HepG2 (cell line): ENCODE measurements at regions not wholly inside any gene's neighbourhood (a gene's known extent, or its start where the extent isn't known, plus 50 kb on each side); places are given as distances from the start of the nearest gene placed in this dataset.

Experiments used
- ATAC-seq: fragments of 200-7000 bp; cut with Tn5 transposase; 3 replicates; pipeline ENCODE4 v1.9.1; 2020; ENCODE audit warnings: mild to moderate bottlenecking, moderate library complexity
- BruUV-seq: library from RNA; stranded (reverse); fragments of 400-500 nt; replicated peaks from 2 replicates; lab custom pipeline; 2021; lab: Mats Ljungman, UMichigan
- CTCF ChIA-PET: fragments of 300-600 bp; formaldehyde crosslinking; extraction: SDS; loops from one replicate; lab custom pipeline; 2021; ENCODE audit warnings: low total read pairs, inconsistent platforms, low intra/inter-chr PET ratio; lab: Yijun Ruan, JAX
- POLR2A ChIA-PET: fragments of 350-600 bp; sonication (Branson Sonifier 250); formaldehyde crosslinking; loops from one replicate; lab custom pipeline; 2020; ENCODE audit warnings: antibody characterized with exemption, inconsistent platforms; lab: Yijun Ruan, JAX
- DNase-seq: peaks from one replicate; pipeline ENCODE4 v3.0.0-alpha.2; 2015; ENCODE audit warnings: low spot score
- FAIRE-seq: peaks from 3 replicates; lab custom pipeline; 2011; peaks lifted over from hg19 to GRCh38; lab: Jason Lieb, UNC
- H2AFZ ChIP-seq: one replicate; pipeline ENCODE4 v1.6.1; 2011; ENCODE audit warnings: low read length, inconsistent platforms
- H3K27ac ChIP-seq: fragments of 300-600 bp; 3 replicates; pipeline ENCODE4 v1.8.0; 2011; ENCODE audit warnings: mixed run types, mild to moderate bottlenecking, mixed read lengths, low read length, inconsistent platforms; ENCODE audit not compliant: insufficient read depth; ENCODE audit errors: extremely low read length
- H3K27me3 ChIP-seq, 2 experiments: fragments of 200-600 bp in 1 of 2; 2 replicates in 1 of 2; 3 replicates in 1 of 2; pipeline versions ENCODE4 v1.6.0 to v1.8.0; 2011; ENCODE audit warnings: low read length in 2 of 2, mild to moderate bottlenecking in 2 of 2, moderate library complexity in 2 of 2, inconsistent platforms in 1 of 2; ENCODE audit not compliant: insufficient read depth in 2 of 2, control insufficient read depth in 1 of 2
- H3K36me3 ChIP-seq, 2 experiments: fragments of 200-600 bp in 1 of 2; replicated peaks in 1 of 2; 2 replicates in 1 of 2; 3 replicates in 1 of 2; pipeline versions ENCODE4 v1.5.1 to v1.8.0; 2011; ENCODE audit warnings: low read length in 2 of 2, inconsistent platforms in 1 of 2; ENCODE audit not compliant: insufficient read depth in 2 of 2, control insufficient read depth in 1 of 2
- H3K4me1 ChIP-seq: 2 replicates; pipeline ENCODE4 v1.5.1; 2012; ENCODE audit warnings: low read length, inconsistent platforms; ENCODE audit not compliant: insufficient read depth
- H3K4me2 ChIP-seq: 2 replicates; pipeline ENCODE4 v1.6.0; 2011; ENCODE audit warnings: low read depth, low read length, inconsistent platforms
- H3K4me3 ChIP-seq, 3 experiments: fragments of 200-600 bp in 1 of 3; sonication (generic), shearing (Covaris generic) in 1 of 3; replicated peaks in 1 of 3; 2 replicates each; pipeline ENCODE4 v1.5.1; 2011 to 2016; ENCODE audit warnings: low read length in 3 of 3, inconsistent platforms in 2 of 3, low read depth in 2 of 3, mild to moderate bottlenecking in 2 of 3, control low read depth in 1 of 3, mixed read lengths in 1 of 3; ENCODE audit not compliant: insufficient read depth in 1 of 3
- H3K79me2 ChIP-seq: one replicate; pipeline ENCODE4 v1.6.1; 2011; ENCODE audit warnings: low read length, inconsistent platforms; ENCODE audit not compliant: insufficient read depth
- H3K9ac ChIP-seq: 2 replicates; pipeline ENCODE4 v1.6.0; 2011; ENCODE audit warnings: mild to moderate bottlenecking, low read depth, low read length, inconsistent platforms; ENCODE audit not compliant: insufficient read depth
- H3K9me3 ChIP-seq: 2 replicates; pipeline ENCODE4 v1.5.1; 2012; ENCODE audit warnings: mild to moderate bottlenecking, low read length
- H4K20me1 ChIP-seq: 2 replicates; pipeline ENCODE4 v1.6.0; 2011; ENCODE audit warnings: inconsistent platforms, mild to moderate bottlenecking, low read length, moderate library complexity; ENCODE audit not compliant: insufficient read depth
- ARID5B ChIP-seq: IDR thresholded peaks from 2 replicates; pipeline ENCODE4 v1.4.0; 2020; ENCODE audit warnings: mild to moderate bottlenecking, missing genetic modification reagents
- ARNT2 ChIP-seq: sonication (generic); formaldehyde crosslinking; IDR thresholded peaks from 2 replicates; pipeline ENCODE4 v1.8.0; 2022; ENCODE audit warnings: mild to moderate bottlenecking, low read depth, missing genetic modification reagents, moderate library complexity
- MEIS1 ChIP-seq: sonication (generic); formaldehyde crosslinking; IDR thresholded peaks from 2 replicates; pipeline ENCODE4 v1.9.0; 2021; ENCODE audit warnings: mild to moderate bottlenecking, missing genetic modification reagents, moderate library complexity, borderline replicate concordance
- MXD4 ChIP-seq: IDR thresholded peaks from 2 replicates; pipeline ENCODE4 v1.6.1; 2016; ENCODE audit warnings: mild to moderate bottlenecking, missing biosample characterization, missing genetic modification reagents
- PHF20 ChIP-seq: sonication (generic); formaldehyde crosslinking; IDR thresholded peaks from 2 replicates; pipeline ENCODE4 v1.5.0; 2020; ENCODE audit warnings: mild to moderate bottlenecking, missing genetic modification reagents
- RERE ChIP-seq: IDR thresholded peaks from 2 replicates; pipeline ENCODE4 v1.6.1; 2016; ENCODE audit warnings: low read depth, missing genetic modification reagents, missing compliant biosample characterization
- ZNF234 ChIP-seq: sonication (generic); formaldehyde crosslinking; conservative IDR thresholded peaks from 2 replicates; pipeline ENCODE4 v1.5.1; 2020; ENCODE audit warnings: mild to moderate bottlenecking, missing genetic modification reagents
- ZNF275 ChIP-seq: sonication (generic); formaldehyde crosslinking; IDR thresholded peaks from 2 replicates; pipeline ENCODE4 v1.8.0; 2022; ENCODE audit warnings: missing genetic modification reagents, mild to moderate bottlenecking, inconsistent platforms, borderline replicate concordance
- ZNF484 ChIP-seq: sonication (generic); formaldehyde crosslinking; IDR thresholded peaks from 2 replicates; pipeline ENCODE4 v1.5.1; 2020; ENCODE audit warnings: mild to moderate bottlenecking, low read depth, missing genetic modification reagents, borderline replicate concordance
- ZNF691 ChIP-seq: sonication (generic); formaldehyde crosslinking; IDR thresholded peaks from 2 replicates; pipeline ENCODE4 v1.4.0; 2020; ENCODE audit warnings: missing genetic modification reagents, low read depth, mild to moderate bottlenecking, borderline replicate concordance
- WGBS: methylation state at CpG from one replicate; pipeline ENCODE4 v1.1.6; 2017; ENCODE audit warnings: low lambda C conversion rate; 5-methylcytosine and 5-hydroxymethylcytosine counted together
- in situ Hi-C: cut with HindIII; loops from 2 replicates; pipeline ENCODE4 v1.10.0; 2017; ENCODE audit warnings: low pct_unique_long_range_greater_than_20kb; ENCODE audit not compliant: extremely low pct_ligation_motif_present
- intact Hi-C: fragments of 100-400 bp; cut with micrococcal nuclease; formaldehyde crosslinking; loops from one replicate; pipeline ENCODE4 v1.10.0; 2022; ENCODE audit not compliant: unreplicated experiment
- TF ChIP-seq, protein P1 (sequence below): sonication (generic); formaldehyde crosslinking; IDR thresholded peaks from 2 replicates; pipeline ENCODE4 v1.4.0; 2020; ENCODE audit warnings: missing genetic modification reagents

DNA sequence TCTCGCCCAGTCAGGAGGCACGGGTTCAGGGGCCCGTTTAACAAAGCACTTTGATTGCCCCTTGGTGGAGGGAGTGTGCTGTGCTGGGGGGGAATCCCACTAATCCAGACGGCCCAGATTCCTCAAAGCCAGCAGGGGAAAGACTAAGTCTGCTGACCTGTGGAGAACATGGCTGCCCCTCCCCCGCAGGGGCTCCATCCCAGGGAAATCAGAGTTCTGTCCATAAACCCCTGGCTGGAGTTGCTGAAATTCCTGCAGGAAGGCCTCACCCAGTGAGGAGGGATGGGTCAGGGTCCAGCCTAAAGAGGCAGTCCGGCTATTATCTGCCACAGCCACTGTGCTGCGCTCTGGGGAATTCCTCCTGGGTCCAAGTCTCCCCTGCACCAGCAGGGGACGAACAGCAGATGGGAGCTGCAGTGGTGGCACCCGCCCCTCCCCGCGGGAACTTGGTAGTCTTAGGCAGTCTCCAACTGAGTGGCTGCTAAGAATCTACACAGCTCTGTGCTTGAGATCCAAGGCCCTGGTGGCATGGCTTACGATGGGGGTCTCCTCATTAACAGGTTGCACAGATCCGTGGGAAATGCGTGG, 174.0 kb upstream of the DAB2 start:
- in situ Hi-C loops = loop anchor here (25.0 kb wide), 1 partner anchor 1089 kb away; the partner anchor contains the start of gene PTGER4
- POLR2A ChIA-PET = no interaction called here
- TF ChIP-seq RERE (CRISPR knock-in tag) (no peak), ZNF691 (CRISPR knock-in tag) (no peak), ZNF275 (CRISPR knock-in tag) (no peak), ZNF234 (no peak), MEIS1 (CRISPR knock-in tag) (no peak), MXD4 (CRISPR knock-in tag) (no peak), ARNT2 (CRISPR knock-in tag) (no peak), PHF20 (CRISPR knock-in tag) (no peak), ARID5B (CRISPR knock-in tag) (no peak), ZNF484 (CRISPR knock-in tag) (no peak)
- TF ChIP-seq, protein P1, sequence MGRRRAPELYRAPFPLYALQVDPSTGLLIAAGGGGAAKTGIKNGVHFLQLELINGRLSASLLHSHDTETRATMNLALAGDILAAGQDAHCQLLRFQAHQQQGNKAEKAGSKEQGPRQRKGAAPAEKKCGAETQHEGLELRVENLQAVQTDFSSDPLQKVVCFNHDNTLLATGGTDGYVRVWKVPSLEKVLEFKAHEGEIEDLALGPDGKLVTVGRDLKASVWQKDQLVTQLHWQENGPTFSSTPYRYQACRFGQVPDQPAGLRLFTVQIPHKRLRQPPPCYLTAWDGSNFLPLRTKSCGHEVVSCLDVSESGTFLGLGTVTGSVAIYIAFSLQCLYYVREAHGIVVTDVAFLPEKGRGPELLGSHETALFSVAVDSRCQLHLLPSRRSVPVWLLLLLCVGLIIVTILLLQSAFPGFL (CRISPR knock-in tag) = no peak

More for the DNA sequence above, 174.0 kb upstream of the DAB2 start:
- no TSS peak for BruUV-seq
- H2AFZ ChIP-seq = no peak overlapping the region
- no peak overlapping the region for H3K9ac ChIP-seq
- H4K20me1 ChIP-seq = no peaks in the 10 kb centered on the region
- intact Hi-C loops = no loop called here
- no peak overlapping the region for H3K4me2 ChIP-seq
- no peaks in the 10 kb centered on the region for H3K79me2 ChIP-seq
- CTCF ChIA-PET = interaction anchor here (1.6 kb wide), 1 partner anchor 93 kb away, joined by 8 read pairs; no protein-coding TSS in a partner anchor
- H3K9me3 ChIP-seq = no peaks in the 10 kb centered on the region
- WGBS = 66% methylated on average over 3 of the region's 14 CpGs
- H3K4me1 ChIP-seq = no peaks in the 10 kb centered on the region
- FAIRE-seq (no peak), ATAC-seq (peak; percentile 91), DNase-seq (no peak)
- no peak overlapping the region for H3K27ac ChIP-seq
- no peaks in the 10 kb centered on the region for H3K27me3 ChIP-seq
- H3K36me3 ChIP-seq = no peaks in the 10 kb centered on the region
- H3K4me3 ChIP-seq = no peak overlapping the region
